ENCODE measurements at regions not wholly inside any gene's neighbourhood (a gene's known extent, or its start where the extent isn't known, plus 50 kb on each side); places are given as distances from the start of the nearest gene placed in this dataset.

DNA sequence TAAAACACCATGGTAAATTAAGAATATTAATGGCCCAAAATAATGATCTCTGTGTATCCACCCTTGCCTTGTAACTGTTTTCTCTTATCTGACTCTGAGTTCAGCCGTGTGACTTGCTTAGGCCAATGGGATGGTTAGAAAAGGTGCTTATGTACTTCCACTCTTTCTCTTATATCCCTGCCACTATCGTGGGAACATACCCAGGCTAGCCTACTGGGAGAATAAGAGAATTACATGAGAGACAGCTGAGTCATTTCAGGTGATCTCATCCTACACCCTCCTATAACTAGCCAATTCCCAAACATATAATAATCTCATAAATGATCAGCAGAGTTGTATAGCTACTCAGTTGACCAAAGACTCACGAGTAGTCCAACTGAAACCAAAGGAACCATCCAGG lies 98.3 kb upstream of the ABI3BP start:
- TF ChIP-seq POLR2A (IDR thresholded peaks at IDR 0.05; ENCODE audit: low read depth, low read length), result no peak
- DNase-seq (ENCODE audit: insufficient read length, low spot score) (peak; percentile 8), FAIRE-seq (peak; percentile 81)

DNA sequence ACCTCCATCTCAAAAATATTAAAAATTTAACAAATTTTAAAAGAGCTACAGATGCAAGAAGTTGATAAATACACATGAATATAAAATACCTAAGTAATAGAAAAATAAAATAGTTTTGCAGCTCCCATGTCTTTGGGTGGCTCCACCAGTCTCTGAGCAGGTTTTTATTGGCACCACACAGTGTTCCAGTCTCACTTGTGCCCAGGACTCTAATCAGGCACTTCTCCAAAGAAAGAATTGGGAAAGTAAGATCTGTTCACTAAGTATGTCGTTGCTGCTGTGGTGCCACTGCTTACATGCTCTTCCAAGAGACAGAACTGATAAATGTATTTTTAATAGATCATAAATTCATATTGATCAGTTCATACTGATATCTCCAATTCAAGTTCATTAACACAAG lies 92.5 kb upstream of the ABI3BP start:
- DNase-seq (ENCODE audit: insufficient read length, low spot score), result no peak
- no peak for FAIRE-seq

DNA sequence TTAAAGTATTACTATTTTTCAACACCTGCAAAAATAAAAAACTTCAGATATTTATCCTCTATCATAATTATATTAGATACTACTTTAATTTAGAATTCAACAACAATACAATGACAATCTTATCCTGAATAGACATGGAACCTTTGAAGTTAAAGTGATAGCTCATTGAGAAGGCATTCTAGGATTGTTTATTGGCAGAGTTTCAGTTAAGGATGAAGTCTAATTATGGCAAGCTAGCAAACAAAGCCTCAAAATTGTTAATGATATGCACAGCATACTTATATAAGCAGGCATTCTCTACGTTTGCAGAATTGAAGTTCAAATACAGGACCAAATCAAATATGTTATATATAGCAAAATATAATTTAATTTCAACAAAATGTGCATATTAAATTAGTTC lies 91.2 kb upstream of the ABI3BP start:
- no peak for TF ChIP-seq POLR2A (IDR thresholded peaks at IDR 0.05; ENCODE audit: low read depth, low read length)
- DNase-seq (ENCODE audit: insufficient read length, low spot score) (no peak), FAIRE-seq (no peak)

More for the DNA sequence above, 92.5 kb upstream of the ABI3BP start:
- no peak for TF ChIP-seq POLR2A (IDR thresholded peaks at IDR 0.05; ENCODE audit: low read depth, low read length)

DNA sequence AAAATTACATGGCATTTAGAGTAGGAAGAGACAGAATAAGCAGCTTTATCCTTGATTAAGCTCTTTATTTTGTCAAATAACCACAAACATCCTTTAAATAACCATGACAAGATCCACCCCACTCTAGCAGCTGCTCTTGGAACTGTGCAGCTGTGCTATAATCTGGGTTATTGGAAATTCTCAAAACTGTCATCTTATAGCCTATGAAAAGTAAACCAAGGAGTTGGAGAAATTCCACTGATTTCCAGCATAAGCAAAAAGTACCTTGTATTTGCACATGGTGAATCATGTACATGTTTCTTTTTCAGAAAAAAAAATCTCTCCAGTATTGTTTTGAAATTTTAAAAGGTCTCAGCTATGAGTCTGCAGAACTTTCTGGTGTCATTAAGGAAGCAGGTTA lies 88.8 kb upstream of the ABI3BP start:
- TF ChIP-seq POLR2A (IDR thresholded peaks at IDR 0.05; ENCODE audit: low read depth, low read length), result no peak
- DNase-seq (ENCODE audit: insufficient read length, low spot score), result no peak
- no peak for FAIRE-seq

DNA sequence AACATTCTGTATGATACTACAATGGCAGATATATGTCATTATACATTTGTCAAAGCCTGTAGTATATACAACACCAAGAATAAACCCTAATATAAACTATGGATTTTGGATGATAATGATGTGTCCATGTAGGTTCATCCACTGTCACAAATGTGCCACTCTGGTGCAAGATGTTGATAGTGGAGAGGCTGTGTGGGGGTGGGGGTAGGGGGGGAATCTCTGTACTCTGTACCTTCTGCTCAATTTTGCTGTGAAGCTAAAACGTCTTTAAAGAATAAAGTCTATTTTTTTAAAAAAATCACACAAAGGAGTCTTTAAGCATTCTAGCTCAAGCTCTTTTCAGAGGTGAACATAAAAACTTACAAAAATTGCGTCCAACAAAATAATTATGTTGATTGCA lies 88.2 kb upstream of the ABI3BP start:
- FAIRE-seq (no peak), DNase-seq (ENCODE audit: insufficient read length, low spot score) (no peak)
- TF ChIP-seq POLR2A (IDR thresholded peaks at IDR 0.05; ENCODE audit: low read depth, low read length), result no peak

DNA sequence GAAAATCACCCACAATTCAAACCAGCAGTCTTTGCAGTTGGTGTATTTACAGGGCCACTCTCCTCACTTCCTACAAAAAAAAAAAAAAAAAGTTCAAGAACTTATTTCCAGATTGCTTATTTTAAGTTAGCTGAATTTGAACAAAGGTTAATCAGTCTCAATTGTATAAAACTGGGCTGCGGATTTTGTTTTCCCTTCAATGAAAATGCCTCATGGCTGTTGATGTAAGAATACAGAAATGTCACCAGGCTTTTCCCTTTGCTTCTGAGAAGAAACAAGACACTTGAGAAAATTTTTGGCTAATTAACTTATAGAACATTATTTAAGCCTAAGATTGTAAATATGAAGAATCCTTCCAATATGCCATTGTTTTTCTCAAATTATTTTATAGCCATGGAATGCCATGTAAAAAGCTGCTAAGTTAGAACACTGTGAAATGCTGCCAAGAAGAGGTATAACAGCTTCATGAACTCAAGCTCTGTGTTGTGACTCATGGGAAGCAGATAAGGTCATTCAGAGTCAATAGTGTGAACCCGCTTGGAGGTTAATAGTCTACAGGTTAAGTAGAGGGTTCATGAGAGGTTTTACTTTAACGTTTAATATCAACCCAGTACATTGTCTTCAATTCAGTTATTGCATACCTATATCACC lies 84.3 kb upstream of the ABI3BP start:
- TF ChIP-seq POLR2A (IDR thresholded peaks at IDR 0.05; ENCODE audit: low read depth, low read length), result no peak
- FAIRE-seq, result peak; percentile 93
- DNase-seq (ENCODE audit: insufficient read length, low spot score), result no peak

DNA sequence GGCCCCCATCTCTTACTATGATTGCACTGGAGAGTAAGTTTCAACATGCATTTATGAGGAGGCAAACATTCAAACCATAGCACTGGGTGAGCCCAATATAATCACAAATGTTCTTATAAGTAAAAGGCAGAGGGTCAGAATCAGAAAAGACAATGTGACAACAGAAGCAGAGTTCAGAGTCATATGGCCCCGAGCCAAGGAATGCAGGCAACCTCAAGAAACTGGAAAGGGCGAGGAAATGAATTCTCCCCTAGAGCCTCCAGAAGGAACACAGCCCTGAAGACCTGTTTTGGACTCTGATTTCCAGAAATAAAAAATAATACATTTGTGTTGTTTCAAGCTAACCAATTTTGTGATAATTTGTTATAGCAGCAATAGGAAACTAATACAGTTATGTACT lies 81.3 kb upstream of the ABI3BP start:
- no peak for TF ChIP-seq POLR2A (IDR thresholded peaks at IDR 0.05; ENCODE audit: low read depth, low read length)
- FAIRE-seq (no peak), DNase-seq (ENCODE audit: insufficient read length, low spot score) (no peak)

DNA sequence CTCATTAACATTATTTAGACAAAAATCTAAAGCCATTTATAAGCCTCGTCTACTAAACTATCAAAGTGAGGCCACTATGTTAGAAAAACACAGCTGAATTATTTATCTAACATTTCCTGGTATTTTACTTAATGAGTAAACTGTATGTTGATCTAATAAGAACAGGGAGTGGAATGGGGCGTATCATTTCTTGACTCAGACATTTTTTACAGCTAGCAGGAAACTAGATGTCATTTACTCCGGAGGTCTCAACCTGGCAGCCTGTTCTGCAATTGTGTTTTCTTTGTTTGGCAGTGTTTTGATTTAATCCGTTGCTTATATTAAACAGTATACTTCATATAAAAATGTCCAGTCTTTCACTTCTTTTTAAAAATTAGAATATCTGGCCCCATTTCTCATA lies 79.1 kb upstream of the ABI3BP start:
- TF ChIP-seq POLR2A (IDR thresholded peaks at IDR 0.05; ENCODE audit: low read depth, low read length), result no peak
- DNase-seq (ENCODE audit: insufficient read length, low spot score) (no peak), FAIRE-seq (peak; percentile 27)

DNA sequence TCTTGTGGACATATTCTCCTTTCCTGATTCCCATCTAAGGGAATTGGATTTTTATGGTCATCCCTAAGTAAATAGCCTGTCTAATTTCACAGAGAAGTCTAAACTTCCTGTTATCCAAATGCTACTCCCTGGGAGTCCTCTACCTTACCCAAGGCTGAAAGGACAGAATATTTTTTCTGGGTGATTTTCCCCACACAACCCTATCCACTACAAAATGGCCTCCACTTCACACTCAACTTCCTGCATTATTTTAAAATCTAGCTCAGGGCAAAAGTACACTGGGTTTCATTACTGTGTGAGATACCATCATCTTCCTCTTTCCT lies 77.5 kb upstream of the ABI3BP start:
- TF ChIP-seq POLR2A (IDR thresholded peaks at IDR 0.05; ENCODE audit: low read depth, low read length), result no peak
- DNase-seq (ENCODE audit: insufficient read length, low spot score) (no peak), FAIRE-seq (no peak)

DNA sequence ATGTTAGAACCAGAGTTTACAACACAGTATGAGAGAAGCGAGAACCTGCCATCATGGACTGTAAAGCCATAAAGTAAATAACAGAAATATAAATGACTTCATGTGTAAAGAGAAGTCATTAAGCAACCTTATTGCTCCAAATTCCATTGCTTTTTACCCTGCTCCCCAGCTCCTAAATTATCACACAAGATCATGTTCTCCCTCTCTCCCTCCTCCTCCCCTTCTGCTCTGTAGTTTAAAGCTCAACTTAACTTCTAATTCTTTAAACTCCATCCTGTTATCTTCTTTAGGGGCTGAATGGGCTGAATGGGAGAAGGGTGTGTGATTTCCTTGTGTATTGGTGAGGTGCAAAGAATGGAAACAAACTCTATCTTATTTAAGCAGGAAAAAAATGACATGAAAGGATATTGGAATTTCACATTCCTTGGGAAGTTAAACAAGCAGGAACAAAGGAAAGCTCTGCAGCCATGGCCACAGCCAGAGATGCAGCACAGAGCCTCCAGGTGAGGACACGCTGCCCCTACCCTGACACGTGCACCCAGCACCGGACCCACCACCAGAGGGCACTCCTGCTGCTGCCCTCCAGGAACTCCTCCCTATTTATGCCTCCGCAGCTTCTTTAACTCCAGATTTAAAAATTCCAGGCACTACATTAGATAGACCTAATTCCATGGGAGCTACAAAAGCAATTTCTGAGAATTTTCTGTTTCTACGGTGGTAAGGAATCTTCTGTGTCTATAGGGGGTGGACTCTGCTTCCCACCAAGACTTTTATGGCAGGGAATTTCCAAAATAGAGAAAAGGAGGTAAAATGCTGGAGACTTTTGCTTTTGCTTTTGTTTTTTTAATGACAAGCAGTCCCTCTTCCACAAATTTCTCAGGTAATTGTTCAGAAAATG lies 76.9 kb upstream of the ABI3BP start:
- FAIRE-seq, result peak; percentile 38
- no peak for DNase-seq (ENCODE audit: insufficient read length, low spot score)
- no peak for TF ChIP-seq POLR2A (IDR thresholded peaks at IDR 0.05; ENCODE audit: low read depth, low read length)

DNA sequence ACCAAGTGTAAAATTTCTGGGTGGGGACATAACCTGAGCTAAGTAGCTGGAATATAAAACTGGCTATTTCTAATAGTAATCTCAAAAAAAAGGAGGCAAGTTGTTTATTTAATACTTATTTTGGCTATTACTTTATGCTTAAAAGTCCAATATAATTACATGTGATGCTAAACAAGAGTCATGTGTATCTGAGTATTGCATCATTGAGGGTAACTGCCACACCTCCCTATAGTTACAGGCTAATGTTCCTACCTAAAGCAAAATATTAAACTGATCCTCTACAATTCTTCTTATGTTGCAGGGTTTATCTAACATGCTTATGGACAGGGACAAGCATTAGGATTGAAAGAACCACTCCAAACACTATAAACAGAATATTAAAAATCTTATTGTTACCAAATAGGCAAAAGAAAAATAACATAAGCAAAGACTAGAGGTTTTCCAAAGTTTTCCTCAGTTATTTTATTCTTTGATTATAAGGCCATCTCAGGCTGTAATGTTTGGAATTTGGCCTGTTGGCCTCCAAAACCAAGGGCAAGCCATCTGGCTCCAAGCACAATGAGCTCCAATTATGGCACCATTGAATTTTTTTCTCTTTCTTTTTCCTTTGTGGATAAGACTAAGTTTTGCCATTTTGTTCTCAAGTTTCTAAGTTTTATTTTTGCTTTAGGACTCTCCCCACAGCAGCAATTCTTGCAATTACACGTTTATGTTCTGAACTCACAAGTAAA lies 75.8 kb upstream of the ABI3BP start:
- TF ChIP-seq POLR2A (IDR thresholded peaks at IDR 0.05; ENCODE audit: low read depth, low read length), result no peak
- FAIRE-seq (no peak), DNase-seq (ENCODE audit: insufficient read length, low spot score) (no peak)

DNA sequence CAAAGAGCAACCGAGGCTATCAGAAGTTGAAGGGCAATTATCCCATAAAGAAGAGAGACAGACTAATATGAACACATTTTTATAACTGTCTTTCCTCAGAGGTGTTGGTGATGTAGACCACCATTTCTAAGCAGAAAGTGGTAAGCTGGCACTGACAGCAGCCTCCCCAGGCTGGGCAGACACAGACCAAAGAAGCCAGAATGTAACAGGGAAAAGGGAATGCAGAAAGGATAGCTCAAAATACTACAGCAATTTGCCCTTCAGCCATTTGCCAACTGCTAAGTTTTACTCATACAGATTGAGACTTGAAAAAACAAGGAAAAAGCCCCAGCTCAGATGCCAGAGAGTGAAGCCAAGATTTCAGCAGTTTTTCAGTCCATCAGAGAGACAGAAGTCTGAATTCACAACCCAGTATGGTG lies 73.5 kb upstream of the ABI3BP start:
- no peak for TF ChIP-seq POLR2A (IDR thresholded peaks at IDR 0.05; ENCODE audit: low read depth, low read length)
- no peak for DNase-seq (ENCODE audit: insufficient read length, low spot score)
- peak; percentile 86 for FAIRE-seq

DNA sequence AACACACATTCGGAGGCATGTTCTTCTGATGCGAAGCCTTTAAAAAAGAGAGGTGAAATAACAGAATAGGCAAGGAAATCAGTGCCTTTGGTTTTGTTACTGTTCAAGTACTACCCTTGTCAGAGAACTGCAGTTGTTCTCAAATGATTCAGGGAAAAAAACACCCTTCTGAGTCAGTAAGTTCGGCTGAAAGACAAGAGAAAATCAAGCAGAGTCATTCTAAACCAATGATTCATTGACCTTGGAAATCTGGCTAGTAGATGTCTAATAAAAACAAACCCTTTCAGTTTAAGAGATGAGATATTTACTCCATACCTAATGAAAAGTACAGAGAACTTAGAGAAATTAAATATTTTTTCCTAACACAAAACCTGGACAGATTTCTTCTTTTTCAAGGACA lies 72.7 kb upstream of the ABI3BP start:
- no peak for TF ChIP-seq POLR2A (IDR thresholded peaks at IDR 0.05; ENCODE audit: low read depth, low read length)
- FAIRE-seq (peak; percentile 96), DNase-seq (ENCODE audit: insufficient read length, low spot score) (peak; percentile 10)

DNA sequence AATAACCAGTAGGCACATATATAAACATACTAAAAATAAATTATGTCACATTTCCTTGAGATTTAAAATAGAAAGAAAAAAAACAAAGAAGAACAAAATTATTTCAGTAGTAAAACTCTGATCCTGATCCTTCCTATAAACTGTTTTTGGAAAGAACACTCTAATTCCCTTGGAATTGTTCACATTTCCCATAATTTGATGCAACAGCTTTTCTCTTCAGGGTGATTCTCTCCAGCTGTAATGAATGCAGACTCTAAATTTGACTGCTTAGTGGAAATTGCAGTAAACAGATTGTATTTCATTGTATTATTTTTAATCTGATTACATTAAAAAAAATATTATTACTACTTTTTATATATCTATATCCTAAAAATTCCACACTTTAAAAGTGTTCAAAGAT lies 70.2 kb upstream of the ABI3BP start:
- no peak for DNase-seq (ENCODE audit: insufficient read length, low spot score)
- TF ChIP-seq POLR2A (IDR thresholded peaks at IDR 0.05; ENCODE audit: low read depth, low read length), result no peak
- FAIRE-seq, result no peak
